Endothelial cell of umbilical vein (primary cell): ENCODE measurements at regions not wholly inside any gene's neighbourhood (a gene's known extent, or its start where the extent isn't known, plus 50 kb on each side); places are given as distances from the start of the nearest gene placed in this dataset.

Experiments
- BruUV-seq: library from RNA; stranded (reverse); fragments of 400-500 nt; replicated peaks from 2 replicates; lab custom pipeline; 2021; lab: Mats Ljungman, UMichigan
- CTCF ChIA-PET: fragments of 300-600, 350-600 bp; sonication (Branson Sonifier 250); formaldehyde crosslinking; loops from one replicate; lab custom pipeline; 2021; ENCODE audit warnings: antibody characterized with exemption, inconsistent platforms; lab: Charles Lee
- POLR2A ChIA-PET: fragments of 300-600, 350-600 bp; sonication (Branson Sonifier 250); formaldehyde crosslinking; loops from one replicate; lab custom pipeline; 2021; ENCODE audit warnings: antibody characterized with exemption, inconsistent platforms; lab: Charles Lee
- DNase-seq: peaks from one replicate; pipeline ENCODE4 v3.0.0-alpha.2; 2011; ENCODE audit warnings: low read depth, low spot score
- FAIRE-seq: peaks from 2 replicates; lab custom pipeline; 2011; peaks lifted over from hg19 to GRCh38; lab: Jason Lieb, UNC
- H2AFZ ChIP-seq: 2 replicates; pipeline ENCODE4 v1.6.0; 2012; ENCODE audit warnings: low read depth, low read length, control low read depth, inconsistent platforms
- H3K27ac ChIP-seq: 2 replicates; pipeline ENCODE4 v1.5.1; 2011; ENCODE audit warnings: low read depth, mild to moderate bottlenecking, control low read depth, low read length, moderate library complexity; ENCODE audit not compliant: insufficient read depth
- H3K27me3 ChIP-seq, 2 experiments: 2 replicates each; pipeline versions ENCODE4 v1.6.0 to v1.6.1; 2011; ENCODE audit warnings: low read length in 2 of 2, mixed read lengths in 1 of 2; ENCODE audit not compliant: control insufficient read depth in 2 of 2, insufficient read depth in 2 of 2
- H3K36me3 ChIP-seq, 2 experiments: 2 replicates in 1 of 2; 3 replicates in 1 of 2; pipeline ENCODE4 v1.5.1; 2011; ENCODE audit warnings: low read length in 2 of 2, mild to moderate bottlenecking in 1 of 2, moderate library complexity in 1 of 2; ENCODE audit not compliant: control insufficient read depth in 2 of 2, insufficient read depth in 2 of 2; ENCODE audit errors: extremely low read depth in 1 of 2
- H3K4me1 ChIP-seq: 3 replicates; pipeline ENCODE4 v1.5.1; 2011; ENCODE audit warnings: mild to moderate bottlenecking, low read length; ENCODE audit not compliant: control insufficient read depth, insufficient read depth; ENCODE audit errors: extremely low read depth
- H3K4me2 ChIP-seq: 2 replicates; pipeline ENCODE4 v1.6.1; 2011; ENCODE audit warnings: low read length, control low read depth, mixed read lengths; ENCODE audit not compliant: insufficient read depth
- H3K4me3 ChIP-seq, 3 experiments: fragments of 200-600 bp in 1 of 3; sonication (generic), shearing (Covaris generic) in 1 of 3; replicated peaks in 1 of 3; 2 replicates each; pipeline ENCODE4 v1.5.1; 2011 to 2016; ENCODE audit warnings: control low read depth in 3 of 3, low read length in 3 of 3, mild to moderate bottlenecking in 2 of 3, inconsistent platforms in 1 of 3, low read depth in 1 of 3, moderate library complexity in 1 of 3; ENCODE audit not compliant: insufficient read depth in 1 of 3
- H3K79me2 ChIP-seq: 2 replicates; pipeline ENCODE4 v1.6.0; 2012; ENCODE audit warnings: low read length, inconsistent platforms; ENCODE audit not compliant: control insufficient read depth, insufficient read depth
- H3K9ac ChIP-seq: replicated peaks from 2 replicates; pipeline ENCODE3; 2011; ENCODE audit warnings: low read length, control low read depth; ENCODE audit not compliant: insufficient read depth; ENCODE audit errors: extremely low read depth
- H3K9me1 ChIP-seq: replicated peaks from 3 replicates; pipeline ENCODE4 v1.6.0; 2011; ENCODE audit warnings: mild to moderate bottlenecking, low read length; ENCODE audit not compliant: control insufficient read depth, insufficient read depth; ENCODE audit errors: extremely low read depth
- H3K9me3 ChIP-seq: replicated peaks from 2 replicates; pipeline ENCODE4 v1.5.1; 2012; ENCODE audit warnings: low read length, inconsistent platforms; ENCODE audit not compliant: control insufficient read depth, insufficient read depth
- H4K20me1 ChIP-seq: replicated peaks from 2 replicates; pipeline ENCODE3; 2011; ENCODE audit warnings: mild to moderate bottlenecking, low read length; ENCODE audit not compliant: control insufficient read depth, insufficient read depth; ENCODE audit errors: extremely low read depth
- EZH2 ChIP-seq: IDR thresholded peaks from 2 replicates; pipeline ENCODE4 v1.6.1; 2012; ENCODE audit warnings: borderline replicate concordance, low read depth, mild to moderate bottlenecking, moderate library complexity, low read length, inconsistent platforms; ENCODE audit not compliant: severe bottlenecking
- FOS ChIP-seq: IDR thresholded peaks from 2 replicates; pipeline ENCODE4 v1.6.1; 2011; ENCODE audit warnings: mild to moderate bottlenecking, low read length, moderate library complexity, borderline replicate concordance; ENCODE audit not compliant: insufficient read depth
- GATA2 ChIP-seq: IDR thresholded peaks from 2 replicates; pipeline ENCODE4 v1.7.0; 2011; ENCODE audit warnings: low read depth, mild to moderate bottlenecking, moderate library complexity, mixed read lengths, low read length; ENCODE audit not compliant: insufficient read length, insufficient read depth
- JUN ChIP-seq: IDR thresholded peaks from 2 replicates; pipeline ENCODE4 v1.6.1; 2011; ENCODE audit warnings: borderline replicate concordance, low read depth; ENCODE audit not compliant: insufficient read length, insufficient read depth
- MYC ChIP-seq: IDR thresholded peaks from one replicate; pipeline ENCODE4 v1.6.1; 2011; ENCODE audit warnings: mild to moderate bottlenecking, low read depth, low read length
- POLR2A ChIP-seq: IDR thresholded peaks from 2 replicates; pipeline ENCODE4 v1.6.1; 2012; ENCODE audit warnings: low read depth, mild to moderate bottlenecking, control low read depth, low read length
- POLR2AphosphoS5 ChIP-seq: IDR thresholded peaks from 2 replicates; pipeline ENCODE4 v1.6.1; 2012; ENCODE audit warnings: low read depth, mild to moderate bottlenecking, control low read depth, low read length, moderate library complexity; ENCODE audit not compliant: insufficient read depth
- dilution Hi-C: fragments of 300-500 bp; cut with MboI; formaldehyde crosslinking; loops from one replicate; pipeline ENCODE4 v1.15.0; 2019; ENCODE audit warnings: low sequenced_read_pairs; ENCODE audit not compliant: extremely low pct_ligation_motif_present
- intact Hi-C: fragments of 100-400 bp; cut with micrococcal nuclease; formaldehyde crosslinking; loops from one replicate; pipeline ENCODE4 v1.10.0; 2022
- TF ChIP-seq, protein P1 (sequence below), 2 donors: IDR thresholded peaks; 1 replicate in 1 of 2; 2 replicates in 1 of 2; pipeline ENCODE4 v1.5.1; 2011; ENCODE audit warnings: low read length in 2 of 2, mild to moderate bottlenecking in 2 of 2, moderate library complexity in 2 of 2, control low read depth in 1 of 2, inconsistent platforms in 1 of 2, low read depth in 1 of 2; ENCODE audit not compliant: insufficient read depth in 1 of 2; ENCODE audit errors: extremely low read depth in 1 of 2
- TF ChIP-seq, protein P2 (sequence below): IDR thresholded peaks from 2 replicates; pipeline ENCODE4 v1.6.1; 2011; ENCODE audit not compliant: insufficient read depth, insufficient read length

DNA sequence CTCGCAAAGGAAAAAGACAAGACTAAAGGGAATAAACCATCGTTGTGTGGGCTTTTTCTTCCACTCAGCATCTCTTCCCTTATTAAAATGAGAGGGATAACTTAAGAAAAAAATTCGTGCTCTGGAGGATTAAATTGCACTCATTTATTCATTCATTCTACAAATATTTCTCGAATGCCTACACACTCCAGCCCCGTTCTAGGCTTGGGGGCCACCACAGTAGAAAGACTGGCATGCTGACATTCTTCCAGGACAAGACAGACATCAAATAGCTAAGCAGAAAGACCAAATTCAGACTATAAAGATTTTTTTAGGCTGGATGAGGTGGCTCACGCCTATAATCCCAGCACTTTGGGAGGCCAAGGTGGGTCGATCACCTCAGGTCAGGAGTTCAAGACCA is 65.3 kb upstream of the IL12A start:
- Histone ChIP-seq H3K4me3 (no peak overlapping the region), H2AFZ (no peak overlapping the region), H3K27me3 (no peaks in the 10 kb centered on the region), H3K4me2 (no peak overlapping the region), H3K9me3 (no peaks in the 10 kb centered on the region), H3K9me1 (no peaks in the 10 kb centered on the region), H3K79me2 (no peaks in the 10 kb centered on the region), H3K27ac (no peak overlapping the region), H3K9ac (no peak overlapping the region), H4K20me1 (no peaks in the 10 kb centered on the region), H3K4me1 (no peaks in the 10 kb centered on the region), H3K36me3 (no peaks in the 10 kb centered on the region)
- POLR2A ChIA-PET: no interaction called here
- no peak for DNase-seq
- BruUV-seq: no TSS peak
- dilution Hi-C loops: no loop called here
- TF ChIP-seq GATA2 (no peak), POLR2A (no peak), JUN (no peak), MYC (no peak), EZH2 (no peak), FOS (no peak), POLR2AphosphoS5 (no peak)
- TF ChIP-seq, protein P1, sequence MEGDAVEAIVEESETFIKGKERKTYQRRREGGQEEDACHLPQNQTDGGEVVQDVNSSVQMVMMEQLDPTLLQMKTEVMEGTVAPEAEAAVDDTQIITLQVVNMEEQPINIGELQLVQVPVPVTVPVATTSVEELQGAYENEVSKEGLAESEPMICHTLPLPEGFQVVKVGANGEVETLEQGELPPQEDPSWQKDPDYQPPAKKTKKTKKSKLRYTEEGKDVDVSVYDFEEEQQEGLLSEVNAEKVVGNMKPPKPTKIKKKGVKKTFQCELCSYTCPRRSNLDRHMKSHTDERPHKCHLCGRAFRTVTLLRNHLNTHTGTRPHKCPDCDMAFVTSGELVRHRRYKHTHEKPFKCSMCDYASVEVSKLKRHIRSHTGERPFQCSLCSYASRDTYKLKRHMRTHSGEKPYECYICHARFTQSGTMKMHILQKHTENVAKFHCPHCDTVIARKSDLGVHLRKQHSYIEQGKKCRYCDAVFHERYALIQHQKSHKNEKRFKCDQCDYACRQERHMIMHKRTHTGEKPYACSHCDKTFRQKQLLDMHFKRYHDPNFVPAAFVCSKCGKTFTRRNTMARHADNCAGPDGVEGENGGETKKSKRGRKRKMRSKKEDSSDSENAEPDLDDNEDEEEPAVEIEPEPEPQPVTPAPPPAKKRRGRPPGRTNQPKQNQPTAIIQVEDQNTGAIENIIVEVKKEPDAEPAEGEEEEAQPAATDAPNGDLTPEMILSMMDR (IDR thresholded peaks at IDR 0.05; ENCODE audit: extremely low read depth in 1 of 2, insufficient read depth in 1 of 2, low read depth in 1 of 2, low read length in 2 of 2): no peak
- TF ChIP-seq, protein P2, sequence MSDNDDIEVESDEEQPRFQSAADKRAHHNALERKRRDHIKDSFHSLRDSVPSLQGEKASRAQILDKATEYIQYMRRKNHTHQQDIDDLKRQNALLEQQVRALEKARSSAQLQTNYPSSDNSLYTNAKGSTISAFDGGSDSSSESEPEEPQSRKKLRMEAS: no peak
- CTCF ChIA-PET: no interaction called here
- intact Hi-C loops: no loop called here
- no peak for FAIRE-seq
